GM21515 (cell line): ENCODE measurements at regions not wholly inside any gene's neighbourhood (a gene's known extent, or its start where the extent isn't known, plus 50 kb on each side); places are given as distances from the start of the nearest gene placed in this dataset.
"Not testable (repeated sequence)": the region's sequence is repeated elsewhere in the genome, so short reads cannot be mapped to it uniquely, and the experiment has no call there.

Experiments used
- ATAC-seq: cut with Tn5 transposase; IDR thresholded peaks from one replicate; pipeline ENCODE4 v1.9.1; 2021; ENCODE audit not compliant: unreplicated experiment

GRCh38 chr4:66855956-66856355 is 689.3 kb downstream of the CENPC start:
- no peak for ATAC-seq

DNA sequence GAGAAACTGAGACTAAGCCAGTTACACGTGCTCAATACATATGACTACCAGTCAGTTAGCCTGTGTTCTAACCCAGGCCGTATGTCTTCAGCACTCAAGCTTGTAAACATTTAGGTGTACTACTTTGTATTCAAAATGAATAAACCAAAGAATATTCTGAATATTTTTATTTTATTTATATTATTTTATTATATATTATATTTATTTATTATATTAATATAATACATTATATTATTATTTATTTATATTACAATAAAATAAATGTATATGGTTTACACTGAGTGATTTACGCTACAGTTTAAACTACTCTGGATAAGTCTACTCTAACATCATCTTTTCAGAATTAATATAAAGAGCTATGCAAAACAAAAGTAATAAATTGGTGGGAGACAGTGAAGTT is 691.5 kb downstream of the CENPC start:
- no peak for ATAC-seq

DNA sequence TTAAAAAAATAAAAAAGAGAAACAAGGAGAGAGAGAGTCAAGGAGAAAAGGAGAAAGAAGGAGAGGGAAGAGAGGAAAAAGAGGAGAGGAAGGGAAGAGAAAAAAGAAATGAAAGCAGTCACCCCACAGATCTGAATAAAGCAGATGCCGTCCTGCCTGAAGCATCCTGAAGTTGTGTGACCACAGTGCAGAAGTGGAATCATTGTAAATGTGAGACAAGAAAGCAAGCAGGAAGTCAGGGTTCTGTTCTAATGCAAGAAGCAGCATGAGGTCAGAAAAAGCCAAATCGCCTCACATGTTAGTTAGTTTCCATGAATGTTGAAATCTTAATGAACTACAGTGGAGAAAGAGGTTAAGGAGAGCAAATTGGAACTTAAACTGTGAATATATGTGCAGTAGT is 692.5 kb downstream of the CENPC start:
- ATAC-seq = no peak

- no peak for ATAC-seq
Observed at GRCh38 chr4:66849596-66849995, 695.7 kb downstream of the CENPC start.

- ATAC-seq = no peak
Observed at GRCh38 chr4:66842724-66843088, 702.6 kb downstream of the CENPC start.

DNA sequence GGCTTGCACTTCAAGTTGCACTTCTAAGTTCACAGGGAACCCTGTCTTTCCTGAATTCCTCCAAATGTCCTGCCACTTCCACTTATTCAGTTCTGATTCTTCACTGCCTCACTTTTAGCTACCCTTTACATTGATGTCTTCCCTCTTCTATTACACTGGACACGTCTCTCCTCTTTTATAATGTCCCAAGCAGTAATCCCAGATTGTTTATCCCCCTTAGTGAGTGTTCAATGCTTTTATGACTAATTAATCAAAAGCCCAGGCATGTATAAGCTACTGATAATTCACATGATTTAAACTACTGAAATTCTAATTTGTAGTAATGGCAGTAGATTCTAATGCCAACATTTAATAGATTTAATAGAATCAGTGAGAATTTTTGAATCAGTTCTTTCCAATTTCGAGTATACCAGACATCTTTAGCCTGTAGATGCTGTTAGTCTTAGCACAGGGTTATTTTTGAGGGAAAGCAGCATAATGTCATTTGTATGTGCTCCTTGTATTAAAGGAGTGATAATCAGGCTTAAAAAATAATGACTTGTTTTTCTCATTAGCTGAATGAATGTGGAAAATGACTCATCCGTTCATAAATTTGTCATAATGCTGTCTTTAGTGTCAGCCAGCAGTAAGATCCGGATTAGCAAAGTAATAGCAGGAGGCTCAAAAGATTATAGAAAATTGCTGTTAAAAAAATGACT is 703.1 kb downstream of the CENPC start:
- no peak for ATAC-seq

DNA sequence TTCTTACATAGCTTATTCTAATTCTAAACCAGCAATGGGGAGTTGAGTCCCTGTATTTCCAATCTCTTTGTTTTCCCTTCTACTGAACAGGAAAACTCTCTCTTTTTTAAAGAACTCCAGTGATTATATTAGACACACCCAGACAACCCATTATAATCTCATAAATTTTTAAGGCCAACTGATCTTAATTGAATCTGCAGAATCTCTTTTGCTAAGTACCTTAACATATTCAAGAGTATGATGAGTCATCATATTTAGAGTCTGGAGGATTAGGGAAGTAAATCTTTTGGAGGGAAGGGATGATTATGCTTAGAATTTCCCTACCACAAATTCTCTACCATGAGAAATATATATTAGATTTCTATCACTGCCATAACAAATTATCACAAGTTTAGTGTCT is 705.1 kb downstream of the CENPC start:
- no peak for ATAC-seq

DNA sequence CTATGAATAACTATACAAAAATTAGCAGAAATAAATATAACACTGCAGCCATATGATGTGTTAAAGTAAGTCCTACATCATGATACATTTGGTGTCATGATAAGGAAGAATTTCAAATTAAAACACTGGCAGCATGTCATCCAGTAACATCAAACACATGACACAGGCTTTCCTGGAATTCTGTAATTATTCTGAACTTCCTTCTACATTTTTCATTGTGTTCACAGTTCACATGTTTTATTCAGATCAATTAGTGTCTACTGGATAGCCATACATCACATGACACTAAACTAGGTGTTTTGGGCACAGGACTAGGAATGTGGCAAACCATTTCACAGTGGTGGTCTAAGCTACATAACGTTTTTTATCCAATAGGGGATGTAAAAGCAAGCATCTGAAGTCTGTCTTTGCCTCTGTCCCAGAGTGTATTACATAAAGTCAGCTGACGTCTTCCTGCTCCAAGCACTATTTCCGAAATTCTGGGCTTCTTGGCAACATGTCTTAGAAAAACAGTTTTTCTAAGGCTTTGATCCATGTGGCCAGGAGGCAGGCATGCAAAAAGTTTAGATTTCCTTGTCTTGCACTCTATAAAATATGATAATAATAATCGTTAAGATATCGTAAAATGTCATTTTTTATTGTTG is 707.9 kb downstream of the CENPC start:
- ATAC-seq = no peak

DNA sequence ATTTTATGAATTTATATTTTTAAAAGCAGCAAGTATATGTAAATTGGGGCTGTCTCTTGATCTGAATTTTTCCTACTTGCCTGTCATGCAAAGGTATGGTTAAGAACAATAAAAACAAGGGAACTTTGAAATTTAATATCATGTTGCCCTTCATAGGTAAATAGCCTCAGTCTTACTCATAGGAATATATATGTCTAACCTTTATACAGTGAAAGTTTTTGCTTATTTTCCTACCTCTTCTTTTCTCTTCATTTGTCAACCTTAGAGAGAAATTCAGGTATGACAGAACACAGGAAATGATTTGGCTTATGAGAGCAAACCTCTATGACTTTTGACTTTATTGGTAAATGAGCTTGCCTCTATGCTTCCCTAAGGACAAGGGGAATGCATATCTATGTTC is 716.0 kb downstream of the CENPC start:
- ATAC-seq = no peak

DNA sequence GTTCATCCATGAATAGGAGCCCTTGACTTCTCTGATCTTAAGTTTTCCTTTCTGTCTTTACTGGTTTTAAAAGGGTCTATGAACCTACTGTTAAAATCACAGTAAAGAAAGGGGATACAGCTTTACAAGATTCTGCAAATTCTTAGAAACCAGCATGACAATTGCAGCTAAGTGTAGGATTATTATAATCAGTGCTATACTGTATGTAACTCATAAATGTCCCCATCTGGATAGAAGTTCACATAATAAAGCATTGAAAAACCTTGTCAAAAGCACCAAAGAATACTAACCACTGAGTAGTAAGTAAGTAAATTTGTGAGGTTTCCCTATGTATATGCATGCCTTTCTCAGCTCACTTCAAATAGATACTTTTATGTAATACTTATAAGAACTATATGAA is 724.6 kb downstream of the CENPC start:
- no peak for ATAC-seq

DNA sequence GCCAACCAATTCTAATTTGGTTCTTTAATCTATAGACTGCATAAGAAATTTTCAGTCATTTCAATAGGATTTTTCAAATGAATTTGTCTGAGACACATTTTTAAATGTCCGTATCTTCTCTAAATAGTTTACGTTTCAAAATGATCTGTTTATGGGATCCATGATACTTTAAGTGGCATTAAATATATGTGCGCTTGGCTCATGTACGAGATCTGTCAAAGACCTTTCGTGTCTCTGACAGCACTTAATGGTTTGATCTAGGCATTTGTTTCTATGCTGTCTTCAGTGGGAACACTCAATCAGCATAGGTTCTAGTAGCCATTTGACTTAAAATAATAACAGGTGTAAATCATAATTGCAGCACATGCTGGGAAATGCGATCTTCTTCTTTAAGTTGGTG is 731.0 kb downstream of the CENPC start:
- no peak for ATAC-seq

- no peak for ATAC-seq
Observed at GRCh38 chr4:66805582-66805981, 739.7 kb downstream of the CENPC start.

- ATAC-seq = no peak
Observed at GRCh38 chr4:66804979-66805378, 740.3 kb downstream of the CENPC start.

DNA sequence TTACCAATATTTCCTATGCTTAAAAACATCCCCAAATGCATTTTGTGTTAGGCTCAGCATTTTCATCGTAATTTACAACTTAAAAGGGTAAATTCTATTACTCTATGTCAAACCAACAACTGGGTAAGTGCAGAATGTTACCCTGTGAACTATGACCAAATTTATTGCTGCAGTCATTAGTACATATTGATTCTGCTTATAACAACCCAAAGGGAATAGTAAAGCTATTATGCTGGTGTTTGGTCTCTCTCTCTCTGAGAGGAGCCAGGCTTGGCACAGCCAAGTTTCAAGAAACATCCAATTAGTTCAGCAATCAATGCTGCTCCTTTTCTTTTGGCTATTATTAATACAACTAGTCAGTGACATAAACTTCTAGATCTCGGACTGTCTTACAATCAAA is 747.7 kb downstream of the CENPC start:
- ATAC-seq = no peak

DNA sequence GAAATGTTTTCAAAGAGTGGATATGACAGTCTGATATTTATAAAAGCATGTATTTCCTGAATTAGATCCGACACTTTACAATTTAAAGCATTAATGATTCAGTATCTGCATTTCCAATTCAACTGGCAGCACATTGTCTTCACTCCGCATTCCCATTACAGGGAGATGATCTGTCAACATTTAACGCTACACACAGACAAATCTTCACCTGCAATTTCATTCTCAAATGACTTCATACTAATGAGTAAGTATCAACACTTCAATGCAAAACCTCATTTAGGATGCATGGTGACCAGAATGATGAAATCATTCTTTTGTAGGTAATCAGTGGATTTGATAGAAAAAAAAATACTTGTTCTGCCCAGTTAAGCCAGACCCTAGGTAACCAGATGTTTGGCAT is 749.6 kb downstream of the CENPC start:
- ATAC-seq = no peak

GRCh38 chr4:66794390-66795034 is 750.8 kb downstream of the CENPC start:
- ATAC-seq = no peak

DNA sequence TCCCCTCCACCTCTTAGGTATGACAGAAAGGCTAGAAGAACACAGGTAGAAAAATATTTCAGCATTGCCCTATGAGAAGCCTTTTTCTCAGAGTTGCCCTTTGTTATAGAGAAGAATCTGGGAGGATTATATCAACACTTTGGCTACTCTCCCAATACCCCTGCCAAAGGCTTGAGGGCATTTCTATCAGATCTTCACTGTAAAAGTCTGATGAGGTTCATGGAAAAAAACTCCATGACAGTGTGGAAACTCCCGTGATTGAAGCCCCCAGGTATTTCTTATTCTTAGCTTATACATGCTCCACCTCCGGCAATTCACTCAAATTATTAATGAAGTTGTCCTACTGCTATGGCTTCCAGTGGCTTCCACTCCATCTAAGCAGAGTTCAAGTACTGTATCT is 753.6 kb downstream of the CENPC start:
- ATAC-seq = no peak

DNA sequence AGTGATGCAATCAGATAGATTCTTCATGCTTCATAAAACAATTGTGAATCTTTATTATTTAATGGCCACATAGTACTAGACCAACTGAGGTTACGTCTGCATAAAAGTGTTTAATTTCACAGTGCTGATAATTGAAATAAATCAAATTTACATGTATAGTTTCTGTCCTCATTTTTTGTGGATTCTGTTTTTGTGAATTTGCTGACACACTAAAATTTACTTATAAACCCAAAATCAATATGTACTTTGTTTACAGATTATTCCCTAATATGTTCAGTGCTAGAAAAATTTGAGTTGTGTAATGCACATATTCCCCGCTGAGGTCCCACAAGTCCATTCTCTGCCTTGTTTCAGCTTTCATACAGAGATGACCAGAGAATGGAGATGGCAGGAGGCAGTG is 759.8 kb downstream of the CENPC start:
- ATAC-seq = no peak

DNA sequence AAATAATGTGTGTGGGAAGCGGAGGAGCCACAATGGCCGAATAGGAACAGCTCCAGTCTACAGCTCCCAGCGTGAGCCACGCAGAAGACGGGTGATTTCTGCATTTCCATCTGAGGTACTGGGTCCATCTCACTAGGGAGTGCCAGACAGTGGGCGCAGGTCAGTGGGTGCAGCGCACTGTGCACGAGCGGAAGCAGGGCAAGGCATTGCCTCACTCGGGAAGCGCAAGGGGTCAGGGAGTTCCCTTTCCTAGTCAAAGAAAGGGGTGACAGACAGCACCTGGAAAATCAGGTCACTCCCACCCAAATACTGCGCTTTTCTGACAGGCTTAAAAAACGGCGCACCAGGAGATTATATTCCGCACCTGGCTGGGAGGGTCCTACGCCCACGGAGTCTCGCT is 762.6 kb downstream of the CENPC start:
- not testable (repeated sequence) for ATAC-seq

DNA sequence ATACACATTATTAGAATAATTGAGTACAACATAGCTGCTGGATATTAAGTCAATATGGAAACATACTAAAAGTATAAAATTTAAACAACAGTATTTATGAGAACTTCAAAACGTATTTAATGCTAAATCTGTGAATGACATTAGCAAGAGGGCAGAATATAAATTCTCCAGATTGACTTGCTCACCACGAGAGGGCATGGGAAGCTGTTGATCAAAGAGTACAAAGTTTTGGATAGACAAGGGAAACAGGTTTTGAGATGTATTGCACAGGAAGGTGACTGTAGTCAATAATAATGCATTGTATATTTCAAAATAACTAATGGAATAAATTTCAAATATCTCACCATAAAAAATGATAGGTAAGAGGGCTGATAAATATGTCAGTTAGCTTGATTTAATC is 768.2 kb downstream of the CENPC start:
- no peak for ATAC-seq

DNA sequence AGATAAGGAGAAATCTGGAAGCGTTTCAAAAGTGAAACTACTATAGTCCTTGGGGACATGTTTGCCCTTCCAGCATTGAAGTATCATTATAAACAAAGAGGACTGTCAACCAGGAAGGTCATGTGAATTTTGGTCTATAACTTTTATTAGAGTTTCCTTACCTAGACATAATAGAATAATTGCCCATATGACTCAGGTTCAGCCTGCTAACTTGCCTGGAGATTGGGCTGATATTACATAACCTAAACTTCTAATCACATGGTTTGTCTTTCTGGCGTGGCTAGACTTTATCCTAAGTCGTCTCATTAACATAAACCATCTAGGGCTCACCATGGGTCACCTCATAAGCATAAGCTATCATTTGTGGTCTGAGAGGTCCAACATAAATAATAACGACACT is 775.9 kb downstream of the CENPC start:
- no peak for ATAC-seq

DNA sequence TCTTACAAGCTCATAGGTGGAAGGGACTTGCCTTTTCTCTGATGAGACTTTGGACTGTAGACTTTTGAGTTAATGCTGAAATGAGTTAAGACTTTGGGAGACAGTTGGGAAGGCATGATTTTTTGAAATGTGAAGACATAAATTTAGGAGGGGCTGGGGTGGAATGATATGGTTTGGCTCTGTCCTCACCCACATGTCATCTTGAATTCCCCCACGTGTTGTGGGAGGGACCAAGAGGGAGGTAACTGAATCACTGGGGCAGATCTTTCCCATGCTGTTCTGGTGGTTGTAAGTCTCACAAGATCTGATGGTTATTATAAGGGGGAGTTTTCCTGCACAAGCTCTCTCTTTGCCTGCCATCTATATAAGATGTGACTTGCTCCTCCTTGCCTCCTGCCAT is 777.9 kb downstream of the CENPC start:
- ATAC-seq = no peak

- no peak for ATAC-seq
Observed at GRCh38 chr4:66766557-66766956, 778.7 kb downstream of the CENPC start.
